Endothelial cell of hepatic sinusoid (primary cell): ENCODE measurements at regions not wholly inside any gene's neighbourhood (a gene's known extent, or its start where the extent isn't known, plus 50 kb on each side); places are given as distances from the start of the nearest gene placed in this dataset.

Source experiments
- in situ Hi-C: cut with HindIII; loops from 2 replicates; pipeline ENCODE4 v1.10.0; 2017; ENCODE audit warnings: low sequenced_read_pairs

- in situ Hi-C loops: no loop called here
Measured at GRCh38 chr16:62424206-62424605, 388.0 kb upstream of the CDH8 start.

DNA sequence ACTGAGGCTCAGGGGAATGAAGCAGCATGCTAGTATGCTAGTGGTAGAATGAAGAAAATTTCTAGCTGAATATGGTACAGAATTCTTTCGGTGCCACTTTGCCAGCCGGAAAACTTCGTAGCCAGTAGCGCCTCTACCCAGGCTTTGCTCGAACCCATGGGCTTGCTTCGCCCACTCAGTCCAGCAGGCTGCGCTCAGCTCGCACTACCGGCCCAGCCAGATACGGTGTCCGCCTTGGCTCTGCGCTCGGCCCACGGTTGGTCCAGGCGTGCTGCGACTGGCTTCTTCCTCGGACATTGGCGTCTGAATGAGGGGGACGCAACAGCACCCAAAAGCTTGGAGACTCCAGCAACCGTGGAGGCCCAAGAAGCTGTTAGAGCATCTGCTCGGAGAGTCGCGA, 372.5 kb upstream of the CDH8 start:
- in situ Hi-C loops: no loop called here

DNA sequence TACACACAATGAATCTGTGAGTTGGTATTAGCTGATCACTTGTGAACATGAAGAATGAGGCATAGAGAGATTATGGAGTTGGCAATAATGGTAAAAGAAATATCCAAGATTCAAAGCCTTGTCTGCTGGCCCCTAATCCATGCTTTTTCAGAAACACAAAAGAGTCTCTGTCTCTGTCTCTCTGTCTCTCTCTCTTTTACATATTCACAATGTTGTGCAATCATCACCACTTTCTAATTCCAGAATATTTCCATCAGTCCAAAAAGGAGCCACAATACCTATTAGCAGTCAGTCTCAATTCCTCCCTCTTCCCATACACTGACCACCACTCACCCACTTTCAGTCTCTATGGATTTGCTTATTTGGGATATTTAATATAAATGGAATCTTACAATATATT, 370.1 kb upstream of the CDH8 start:
- in situ Hi-C loops: no loop called here

DNA sequence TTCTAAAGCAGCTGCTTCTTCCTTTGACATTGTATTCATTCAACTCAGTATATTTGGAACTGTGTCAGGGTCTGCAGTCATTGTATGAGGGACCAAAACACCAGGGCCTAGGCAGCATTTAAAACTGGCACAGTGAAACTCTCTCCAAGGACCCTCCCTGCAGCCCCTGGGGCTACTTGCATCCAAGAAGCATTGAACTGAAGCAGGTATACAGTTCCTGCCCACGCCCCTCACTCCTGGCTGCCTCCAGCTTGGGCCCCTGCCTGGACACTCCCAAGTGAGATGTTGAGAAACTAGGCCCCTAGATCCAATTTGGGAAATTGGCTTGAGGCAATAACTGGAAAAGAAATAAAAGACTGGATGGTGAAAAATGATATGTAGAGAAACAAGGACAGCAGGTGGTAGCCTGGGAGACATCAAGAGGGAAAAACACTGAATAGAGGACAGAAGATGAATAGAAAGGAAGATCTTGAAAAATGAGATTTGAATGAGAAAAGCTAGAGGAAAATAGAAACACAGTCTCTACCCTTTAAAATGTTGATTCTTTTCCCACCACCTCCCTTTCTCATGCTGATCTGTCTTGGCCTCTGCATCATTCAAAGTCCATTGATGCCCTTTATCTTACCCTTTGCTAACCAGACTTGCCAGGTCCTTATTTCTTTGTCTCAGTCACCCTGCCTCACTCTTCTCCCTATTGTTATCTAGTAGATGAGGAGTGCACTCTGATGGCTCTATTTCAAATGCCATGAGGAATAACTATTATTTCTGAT, 368.8 kb upstream of the CDH8 start:
- in situ Hi-C loops: no loop called here

DNA sequence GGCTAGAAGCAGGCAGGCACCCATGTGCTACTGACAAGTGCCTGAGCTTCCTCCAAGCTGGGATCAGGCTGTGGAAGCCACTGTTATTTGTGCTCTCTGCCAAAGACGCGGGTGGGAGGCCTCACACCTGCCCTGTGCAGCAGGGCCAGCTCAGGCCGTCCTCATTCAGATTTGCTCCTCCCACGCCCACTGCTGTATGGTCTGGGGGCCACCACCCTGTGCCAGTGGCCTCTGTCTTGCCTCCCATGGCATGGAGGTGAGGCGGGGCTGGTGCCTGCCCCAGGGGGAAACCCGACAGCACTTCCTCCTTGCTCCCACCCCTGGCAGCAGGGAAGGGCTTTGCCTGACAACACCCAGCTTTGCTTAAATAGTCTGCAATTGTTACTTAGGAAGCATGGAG, 356.5 kb upstream of the CDH8 start:
- in situ Hi-C loops: no loop called here

- in situ Hi-C loops: no loop called here
Measured at GRCh38 chr16:62391940-62392339, 355.7 kb upstream of the CDH8 start.

DNA sequence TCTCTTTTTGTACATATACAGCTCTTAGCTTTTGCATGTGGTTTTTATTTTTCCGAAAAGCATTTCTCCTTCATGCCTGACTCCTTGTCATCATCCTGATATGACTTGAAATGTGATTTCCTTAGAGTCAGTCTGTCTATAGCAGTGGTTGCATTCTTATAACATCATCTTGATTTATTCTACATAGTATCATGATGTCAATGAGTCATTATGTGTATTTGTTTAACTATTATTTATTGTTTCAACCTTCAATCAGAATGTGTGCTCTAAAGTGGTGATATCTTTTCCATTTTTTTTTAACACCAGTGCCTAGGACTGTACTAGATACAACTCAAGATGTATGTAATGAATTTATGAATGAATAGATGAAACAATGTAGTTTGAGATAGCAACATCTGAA, 354.9 kb upstream of the CDH8 start:
- in situ Hi-C loops: no loop called here

GRCh38 chr16:62390214-62390613, 354.0 kb upstream of the CDH8 start:
- in situ Hi-C loops: no loop called here

- in situ Hi-C loops: no loop called here
Measured at GRCh38 chr16:62386411-62386810, 350.2 kb upstream of the CDH8 start.

DNA sequence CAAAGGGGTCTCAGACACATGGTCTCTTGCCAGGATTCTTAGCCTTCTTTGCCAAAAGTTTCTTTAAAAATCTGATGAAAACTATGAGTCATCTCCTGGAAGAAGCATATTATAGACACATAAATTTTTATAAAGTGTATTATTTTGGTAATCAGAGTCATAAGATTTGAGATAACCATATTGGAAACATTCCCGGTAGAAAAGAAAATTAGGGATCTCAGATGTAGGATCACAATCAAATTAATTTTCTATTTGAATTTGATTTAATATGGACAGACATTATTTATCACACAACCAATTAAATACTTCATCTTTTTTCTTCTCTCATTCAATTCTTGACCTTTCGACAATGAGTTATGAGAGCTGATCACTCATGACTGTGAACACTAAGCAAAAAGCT, 347.7 kb upstream of the CDH8 start:
- in situ Hi-C loops: no loop called here

- in situ Hi-C loops: no loop called here
Measured at GRCh38 chr16:62370445-62370844, 334.2 kb upstream of the CDH8 start.

DNA sequence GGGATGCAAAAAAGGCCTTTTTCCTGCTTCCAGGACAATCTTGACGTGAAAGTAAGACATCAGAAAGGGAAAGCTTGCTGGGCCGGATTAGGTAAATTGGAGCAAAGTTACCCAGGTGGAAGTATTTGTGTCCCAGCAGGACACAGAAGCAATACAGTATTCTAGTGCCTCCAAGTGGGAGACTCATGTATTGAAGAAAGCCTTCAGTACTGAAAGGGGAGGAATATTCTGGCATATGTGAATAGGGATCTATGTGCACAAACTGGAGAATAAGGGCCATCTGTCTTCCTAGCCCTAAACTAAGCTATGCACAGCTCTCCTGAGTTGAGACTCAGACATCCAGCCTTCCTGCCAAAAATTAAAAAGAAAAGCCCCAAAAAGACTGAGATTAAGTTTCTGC, 327.3 kb upstream of the CDH8 start:
- in situ Hi-C loops: no loop called here

- in situ Hi-C loops: no loop called here
Measured at GRCh38 chr16:62353355-62353754, 317.1 kb upstream of the CDH8 start.

DNA sequence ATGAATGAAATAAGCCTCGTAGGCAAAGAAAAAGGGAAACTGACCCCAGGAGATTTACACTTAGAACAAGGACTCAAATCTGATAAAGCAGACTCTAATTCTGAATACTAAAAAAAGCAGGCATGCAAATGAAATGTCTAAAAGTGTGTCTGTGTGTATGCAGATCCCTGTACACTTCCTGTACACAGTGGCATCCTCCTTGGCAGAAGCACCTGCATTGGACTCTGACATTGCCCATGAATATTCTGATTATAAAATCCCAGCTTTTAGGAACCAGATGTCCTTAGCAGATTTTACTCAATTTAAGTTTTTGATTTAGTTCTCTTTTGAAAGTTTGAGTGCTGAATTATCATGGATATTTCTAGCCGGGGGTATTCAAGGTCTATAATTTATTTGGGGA, 306.0 kb upstream of the CDH8 start:
- in situ Hi-C loops: no loop called here

DNA sequence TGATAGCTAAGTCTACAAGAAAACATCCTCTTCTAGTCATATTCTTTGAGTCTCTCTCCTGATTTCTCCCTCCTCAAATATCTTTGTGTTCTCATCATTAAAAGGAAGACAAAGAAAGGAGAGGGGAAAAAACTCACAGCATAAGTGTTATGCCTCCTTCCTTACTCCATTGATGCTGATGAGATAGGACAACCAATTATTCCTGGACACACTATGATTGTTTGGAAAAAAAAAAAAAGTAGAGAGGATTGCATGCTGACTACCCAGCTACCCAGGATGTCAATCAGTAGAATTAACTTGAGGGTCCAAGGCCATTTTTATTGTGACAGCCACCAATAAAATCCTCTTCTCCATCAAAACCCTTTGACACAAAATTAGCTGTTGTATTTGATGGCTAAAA, 299.1 kb upstream of the CDH8 start:
- in situ Hi-C loops: no loop called here

- in situ Hi-C loops: no loop called here
Measured at GRCh38 chr16:62321606-62322005, 285.4 kb upstream of the CDH8 start.

- in situ Hi-C loops: no loop called here
Measured at GRCh38 chr16:62298600-62298999, 262.4 kb upstream of the CDH8 start.

DNA sequence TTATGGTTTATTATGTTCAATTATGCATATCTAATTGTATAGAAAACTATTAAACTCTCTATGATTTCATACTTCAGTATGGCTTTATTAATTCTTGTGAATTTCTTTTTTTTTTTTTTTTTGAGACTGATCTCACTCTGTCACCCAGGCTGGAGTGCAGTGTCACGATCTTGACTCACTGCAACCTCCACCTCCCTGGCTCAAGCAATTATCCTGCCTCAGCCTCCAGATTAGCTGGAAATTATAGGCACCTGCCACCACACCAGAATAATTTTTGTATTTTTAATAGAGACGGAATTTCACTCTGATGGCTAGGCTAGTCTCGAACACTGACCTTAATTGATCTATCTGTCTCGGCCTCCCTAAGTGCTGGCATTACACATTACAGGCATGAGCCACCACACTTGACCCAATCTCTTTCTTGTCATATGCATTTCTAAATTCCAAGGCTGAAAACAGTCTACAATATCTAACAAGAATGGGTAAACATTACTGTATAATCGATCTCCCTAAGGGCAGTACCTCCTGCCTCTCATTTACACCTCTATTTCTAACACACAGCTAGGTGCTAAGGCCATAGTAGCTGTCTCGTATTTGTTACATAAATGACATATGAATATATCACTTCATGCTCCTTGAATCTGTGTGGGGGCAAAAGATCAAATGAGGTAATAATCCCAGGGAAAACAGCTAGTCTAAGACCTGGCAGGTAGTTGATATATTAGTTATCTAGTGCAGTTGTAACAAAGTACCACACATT, 258.2 kb upstream of the CDH8 start:
- in situ Hi-C loops: no loop called here

GRCh38 chr16:62288990-62289629, 252.9 kb upstream of the CDH8 start:
- in situ Hi-C loops: no loop called here

- in situ Hi-C loops: no loop called here
Measured at GRCh38 chr16:62280506-62280905, 244.3 kb upstream of the CDH8 start.

GRCh38 chr16:62277942-62278341, 241.7 kb upstream of the CDH8 start:
- in situ Hi-C loops: no loop called here

- in situ Hi-C loops: no loop called here
Measured at GRCh38 chr16:62276637-62277036, 240.4 kb upstream of the CDH8 start.
